ENCODE measurements at regions not wholly inside any gene's neighbourhood (a gene's known extent, or its start where the extent isn't known, plus 50 kb on each side); places are given as distances from the start of the nearest gene placed in this dataset.

GRCh38 chr4:133493241-133493640 is 344.1 kb downstream of the PCDH10 start:
- H3K9me3 ChIP-seq (replicated peaks in 1 of 2; ENCODE audit: control insufficient read depth in 1 of 2, insufficient read depth in 1 of 2, low read length in 2 of 2) = no peaks in the 10 kb centered on the region
- H3K9me3 Mint-ChIP-seq = peaks cover 0 to 2% (median 0%) of the 10 kb centered on the region in 7 donors
- no peak overlapping the region for H3K4me3 ChIP-seq (replicated peaks in 1 of 3; ENCODE audit: low read depth in 2 of 3, low read length in 3 of 3)
- H3K27ac Mint-ChIP-seq = no peak overlapping the region
- H3K27me3 ChIP-seq (ENCODE audit: control insufficient read depth in 2 of 2, insufficient read depth in 2 of 2, low read length in 2 of 2) = no peaks in the 10 kb centered on the region
- no peak overlapping the region for H2AFZ ChIP-seq (ENCODE audit: insufficient read depth, low read depth, low read length, poor library complexity, severe bottlenecking)
- no peaks in the 10 kb centered on the region for H3K27me3 Mint-ChIP-seq (ENCODE audit: low read depth in 3 of 3)
- no peaks in the 10 kb centered on the region for H3K4me1 ChIP-seq (ENCODE audit: control insufficient read depth in 1 of 2, insufficient read depth in 2 of 2, low read length in 2 of 2)
- H3K36me3 Mint-ChIP-seq = no peaks in the 10 kb centered on the region
- no peak for DNase-seq
- no peaks in the 10 kb centered on the region for H4K20me1 ChIP-seq (ENCODE audit: insufficient read depth, low read length)
- no peak overlapping the region for H3K4me3 Mint-ChIP-seq
- TF ChIP-seq CTCF (IDR thresholded peaks at IDR 0.05) = no peak
- H3K27ac ChIP-seq (ENCODE audit: low read depth in 1 of 2, low read length in 2 of 2) = no peak overlapping the region
- H3K4me2 ChIP-seq (replicated peaks; ENCODE audit: extremely low read depth, low read length, poor library complexity, severe bottlenecking) = no peak overlapping the region
- WGBS (ENCODE audit: insufficient coverage) = no CpG with 5 or more reads among the region's 1 CpG
- no peaks in the 10 kb centered on the region for H3K4me1 Mint-ChIP-seq
- H3K79me2 ChIP-seq (ENCODE audit: insufficient read depth, low read length) = no peaks in the 10 kb centered on the region
- no peak overlapping the region for H3K9ac ChIP-seq (ENCODE audit: insufficient read depth, low read length, poor library complexity, severe bottlenecking)
- no peaks in the 10 kb centered on the region for H3K36me3 ChIP-seq (replicated peaks in 1 of 2; ENCODE audit: control insufficient read depth in 1 of 2, insufficient read depth in 2 of 2, low read length in 2 of 2)
- intact Hi-C loops (cut with micrococcal nuclease) = no loop called here

GRCh38 chr4:133484287-133484686 is 335.2 kb downstream of the PCDH10 start:
- Histone ChIP-seq H3K36me3 (replicated peaks in 1 of 2; ENCODE audit: control insufficient read depth in 1 of 2, insufficient read depth in 2 of 2, low read length in 2 of 2) (no peaks in the 10 kb centered on the region), H4K20me1 (ENCODE audit: insufficient read depth, low read length) (no peaks in the 10 kb centered on the region), H2AFZ (ENCODE audit: insufficient read depth, low read depth, low read length, poor library complexity, severe bottlenecking) (no peak overlapping the region), H3K27me3 (ENCODE audit: control insufficient read depth in 2 of 2, insufficient read depth in 2 of 2, low read length in 2 of 2) (no peaks in the 10 kb centered on the region), H3K9ac (ENCODE audit: insufficient read depth, low read length, poor library complexity, severe bottlenecking) (no peak overlapping the region), H3K4me3 (replicated peaks in 1 of 3; ENCODE audit: low read depth in 2 of 3, low read length in 3 of 3) (no peak overlapping the region), H3K9me3 (replicated peaks in 1 of 2; ENCODE audit: control insufficient read depth in 1 of 2, insufficient read depth in 1 of 2, low read length in 2 of 2) (no peaks in the 10 kb centered on the region), H3K4me2 (replicated peaks; ENCODE audit: extremely low read depth, low read length, poor library complexity, severe bottlenecking) (no peak overlapping the region), H3K27ac (ENCODE audit: low read depth in 1 of 2, low read length in 2 of 2) (no peak overlapping the region), H3K79me2 (ENCODE audit: insufficient read depth, low read length) (no peaks in the 10 kb centered on the region), H3K4me1 (ENCODE audit: control insufficient read depth in 1 of 2, insufficient read depth in 2 of 2, low read length in 2 of 2) (no peaks in the 10 kb centered on the region)
- 51% methylated on average over 2 of the region's 2 CpGs for WGBS (ENCODE audit: insufficient coverage)
- no peaks in the 10 kb centered on the region for H3K36me3 Mint-ChIP-seq
- DNase-seq = no peak
- H3K4me3 Mint-ChIP-seq = no peak overlapping the region
- no peak overlapping the region for H3K27ac Mint-ChIP-seq
- no peak for TF ChIP-seq CTCF (IDR thresholded peaks at IDR 0.05)
- peaks cover 0 to 3% (median 0%) of the 10 kb centered on the region in 7 donors for H3K9me3 Mint-ChIP-seq
- peaks cover 0 to 2% (median 0%) of the 10 kb centered on the region in 3 donors for H3K27me3 Mint-ChIP-seq (ENCODE audit: low read depth in 3 of 3)
- intact Hi-C loops (cut with micrococcal nuclease) = no loop called here
- H3K4me1 Mint-ChIP-seq = no peaks in the 10 kb centered on the region
